Body of pancreas (tissue), 4 donors: ENCODE measurements at regions not wholly inside any gene's neighbourhood (a gene's known extent, or its start where the extent isn't known, plus 50 kb on each side); places are given as distances from the start of the nearest gene placed in this dataset.

Experiments
- POLR2A ChIP-seq, 3 donors: fragments of 450-650 bp; IDR thresholded peaks; one replicate each; pipeline ENCODE4 v1.6.1; 2016; ENCODE audit warnings: antibody characterized with exemption in 3 of 3, mild to moderate bottlenecking in 2 of 3
- TF ChIP-seq, protein P1 (sequence below), 7 experiments: fragments of 450-650 bp in 4 of 7; fragments of 200-600 bp in 3 of 7; sonication (generic) in 3 of 7; IDR thresholded peaks; one replicate each; pipeline ENCODE4 v1.5.1; 2016 to 2019; ENCODE audit warnings: antibody characterized with exemption in 7 of 7

DNA sequence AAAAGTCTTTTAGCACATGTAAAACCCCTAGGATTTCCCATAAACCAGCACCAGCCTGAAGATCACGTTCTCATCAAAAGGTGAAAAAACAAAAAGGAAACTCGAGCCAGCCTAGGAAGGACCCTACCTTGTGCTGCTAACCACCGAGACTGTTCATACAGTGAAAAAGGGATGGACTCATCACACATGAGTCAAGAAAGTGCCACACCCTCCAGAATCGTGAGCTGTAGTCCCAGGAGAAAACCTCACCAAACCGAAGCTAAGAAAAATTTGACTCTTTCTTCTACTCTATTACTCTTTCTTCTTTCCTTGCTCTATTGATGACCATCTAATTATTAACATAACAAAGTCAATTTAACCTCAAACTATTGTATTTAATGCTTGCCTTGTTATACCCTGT is 124.8 kb upstream of the USP9Y start:
- TF ChIP-seq, protein P1, sequence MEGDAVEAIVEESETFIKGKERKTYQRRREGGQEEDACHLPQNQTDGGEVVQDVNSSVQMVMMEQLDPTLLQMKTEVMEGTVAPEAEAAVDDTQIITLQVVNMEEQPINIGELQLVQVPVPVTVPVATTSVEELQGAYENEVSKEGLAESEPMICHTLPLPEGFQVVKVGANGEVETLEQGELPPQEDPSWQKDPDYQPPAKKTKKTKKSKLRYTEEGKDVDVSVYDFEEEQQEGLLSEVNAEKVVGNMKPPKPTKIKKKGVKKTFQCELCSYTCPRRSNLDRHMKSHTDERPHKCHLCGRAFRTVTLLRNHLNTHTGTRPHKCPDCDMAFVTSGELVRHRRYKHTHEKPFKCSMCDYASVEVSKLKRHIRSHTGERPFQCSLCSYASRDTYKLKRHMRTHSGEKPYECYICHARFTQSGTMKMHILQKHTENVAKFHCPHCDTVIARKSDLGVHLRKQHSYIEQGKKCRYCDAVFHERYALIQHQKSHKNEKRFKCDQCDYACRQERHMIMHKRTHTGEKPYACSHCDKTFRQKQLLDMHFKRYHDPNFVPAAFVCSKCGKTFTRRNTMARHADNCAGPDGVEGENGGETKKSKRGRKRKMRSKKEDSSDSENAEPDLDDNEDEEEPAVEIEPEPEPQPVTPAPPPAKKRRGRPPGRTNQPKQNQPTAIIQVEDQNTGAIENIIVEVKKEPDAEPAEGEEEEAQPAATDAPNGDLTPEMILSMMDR (IDR thresholded peaks at IDR 0.05): no peak
- TF ChIP-seq POLR2A (IDR thresholded peaks at IDR 0.05): no peak
